GM18867 (cell line): ENCODE measurements at regions not wholly inside any gene's neighbourhood (a gene's known extent, or its start where the extent isn't known, plus 50 kb on each side); places are given as distances from the start of the nearest gene placed in this dataset.

Experiments
- ATAC-seq: cut with Tn5 transposase; IDR thresholded peaks from one replicate; pipeline ENCODE4 v1.9.1; 2021; ENCODE audit warnings: mild to moderate bottlenecking, moderate library complexity; ENCODE audit not compliant: unreplicated experiment

DNA sequence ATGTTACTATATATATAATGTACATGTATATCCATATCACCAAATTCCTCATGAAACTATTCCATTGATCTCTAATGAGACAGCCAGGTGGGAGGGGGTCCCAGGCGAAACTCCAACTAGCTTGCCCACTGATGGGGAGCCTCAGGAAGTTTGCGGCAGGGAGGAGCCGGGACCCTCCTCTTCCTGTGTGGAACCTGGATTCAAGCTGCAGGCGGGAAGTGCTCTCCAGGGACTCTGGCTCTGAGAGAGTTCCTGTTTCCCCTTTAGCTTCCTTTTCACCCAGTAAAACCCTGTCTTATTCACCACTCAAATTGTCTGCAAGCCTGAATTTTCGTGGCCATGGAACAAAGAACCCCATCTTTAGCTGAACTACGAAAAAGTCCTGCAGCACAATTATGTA lies 152.2 kb downstream of the OPN5 start:
- ATAC-seq = no peak

DNA sequence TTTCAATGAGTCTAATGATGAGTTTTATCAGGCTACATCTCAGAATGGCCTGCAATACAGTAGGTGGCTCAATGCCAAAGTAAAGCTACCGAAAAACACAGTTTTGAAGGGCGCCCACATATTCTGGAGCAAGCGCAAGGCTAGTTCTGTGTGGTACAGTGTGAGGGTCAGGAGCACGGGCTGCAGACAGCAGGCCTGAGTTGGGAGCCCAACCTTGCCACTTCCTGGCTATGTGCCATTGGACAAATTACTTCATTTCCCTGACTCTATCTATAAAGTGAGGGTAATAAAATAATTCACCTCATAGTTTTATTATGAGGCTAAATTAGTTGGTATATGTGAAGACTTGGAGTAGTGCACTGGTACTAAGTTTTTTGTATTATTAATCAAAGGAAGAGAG lies 150.7 kb downstream of the OPN5 start:
- no peak for ATAC-seq

DNA sequence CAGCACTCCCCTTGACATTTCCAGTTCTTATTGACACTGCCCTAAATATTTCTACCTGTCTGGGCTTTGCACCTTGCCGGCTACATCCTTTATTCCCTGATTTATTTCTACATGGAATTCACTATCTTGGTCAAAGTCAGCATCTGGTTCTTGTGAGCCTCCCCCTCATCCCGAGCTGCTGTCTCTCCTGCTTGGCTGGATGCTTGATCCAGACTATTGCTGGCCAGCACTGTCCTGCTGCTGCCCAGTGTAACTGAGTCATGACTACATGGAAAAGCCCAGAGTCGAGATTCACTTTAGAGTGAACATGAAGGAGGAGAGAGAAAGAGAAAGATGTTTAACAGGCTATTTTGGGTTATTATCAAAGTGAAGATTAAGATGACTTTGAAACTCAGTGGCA lies 142.2 kb downstream of the OPN5 start:
- no peak for ATAC-seq

DNA sequence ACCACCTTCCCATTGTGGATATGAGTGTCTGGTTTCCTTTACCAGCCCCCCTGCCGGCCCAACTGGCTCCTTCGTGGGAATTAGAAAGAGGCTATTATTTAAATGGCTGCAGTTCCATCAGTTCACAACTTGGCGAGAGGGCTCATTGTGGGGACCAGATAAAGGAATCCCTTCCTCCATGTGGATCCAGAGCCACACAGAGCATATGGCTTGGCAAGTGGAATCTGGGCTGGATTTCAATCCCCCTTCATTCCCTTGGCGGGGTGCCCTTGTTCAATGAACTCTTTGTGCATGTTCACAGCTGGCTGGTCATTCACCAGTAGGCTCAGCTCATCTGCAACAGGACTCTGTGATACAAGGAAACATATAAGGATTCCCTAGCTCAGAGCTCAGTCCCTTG lies 140.6 kb downstream of the OPN5 start:
- no peak for ATAC-seq

DNA sequence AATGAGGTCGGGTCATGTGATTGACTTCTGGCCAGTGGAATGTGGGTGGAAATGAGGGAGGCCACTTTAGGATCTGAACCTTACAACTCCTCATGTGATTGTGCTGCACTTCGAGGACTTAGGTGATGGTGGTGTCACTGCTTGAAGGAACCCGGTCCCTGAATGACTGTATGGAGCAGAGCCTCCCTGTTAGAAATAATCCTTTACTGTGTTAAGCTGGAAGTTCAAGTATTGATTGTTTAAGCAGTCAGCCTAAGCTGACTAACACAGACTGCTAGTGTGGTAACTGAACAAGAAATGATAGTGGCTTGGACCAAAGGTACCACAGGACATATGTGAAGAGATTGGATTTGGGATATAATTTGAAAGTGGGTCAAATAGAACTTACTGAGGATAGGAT lies 138.0 kb downstream of the OPN5 start:
- no peak for ATAC-seq

DNA sequence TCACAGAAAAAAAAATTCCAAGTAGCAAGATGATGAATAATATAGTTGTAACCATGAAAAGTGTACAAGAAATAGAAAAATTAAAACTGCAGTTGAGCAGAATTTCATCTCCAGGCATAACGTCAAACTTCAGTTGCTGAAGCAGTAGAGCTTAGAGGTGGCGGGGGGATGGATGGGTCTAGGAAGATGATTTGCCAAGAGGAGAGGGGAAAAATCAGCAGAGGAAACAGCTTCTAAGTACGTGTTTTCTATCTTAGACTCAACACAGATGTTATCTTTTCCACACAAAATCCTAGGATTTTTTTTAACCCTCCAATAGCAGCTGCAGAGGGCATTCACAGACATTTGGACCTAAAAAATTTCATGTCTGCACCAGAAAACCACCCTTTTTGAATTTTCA lies 136.0 kb downstream of the OPN5 start:
- ATAC-seq = no peak

DNA sequence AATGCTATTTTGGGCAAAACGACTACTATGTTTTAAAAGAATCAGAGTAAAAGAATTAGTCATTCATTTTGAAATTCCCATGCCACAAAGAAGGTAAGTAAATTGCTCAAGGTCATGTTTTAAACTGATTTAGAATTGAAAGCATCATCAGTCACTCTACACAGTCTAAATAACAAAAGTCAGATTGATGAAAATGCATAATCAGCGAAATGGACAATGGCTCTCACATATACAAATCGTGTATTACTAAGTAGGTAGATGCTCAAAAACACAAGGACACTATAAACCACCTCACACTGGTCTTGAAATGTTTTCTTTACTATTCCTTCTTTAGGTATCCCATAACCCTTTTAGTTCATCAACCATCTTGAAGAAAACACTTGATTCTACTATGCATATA lies 135.4 kb downstream of the OPN5 start:
- ATAC-seq = no peak

DNA sequence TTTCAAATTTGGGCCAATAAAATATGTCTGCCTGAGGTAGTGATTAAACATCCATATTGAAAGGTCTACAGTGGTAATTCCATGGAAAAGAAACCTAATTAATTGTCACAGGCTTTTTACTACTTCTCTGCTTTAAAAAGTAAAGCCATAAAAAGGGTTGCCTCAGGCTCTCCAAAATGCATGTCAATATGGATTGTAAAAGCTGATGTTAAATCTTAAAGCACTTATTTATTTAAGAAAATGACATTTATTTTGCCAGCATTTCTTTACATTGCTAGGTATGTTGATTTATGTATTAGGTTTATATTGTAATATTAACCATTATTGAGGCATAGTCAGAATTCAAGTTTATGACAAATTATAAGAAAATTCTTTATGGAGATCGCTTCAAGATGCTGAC lies 133.2 kb downstream of the OPN5 start:
- no peak for ATAC-seq

DNA sequence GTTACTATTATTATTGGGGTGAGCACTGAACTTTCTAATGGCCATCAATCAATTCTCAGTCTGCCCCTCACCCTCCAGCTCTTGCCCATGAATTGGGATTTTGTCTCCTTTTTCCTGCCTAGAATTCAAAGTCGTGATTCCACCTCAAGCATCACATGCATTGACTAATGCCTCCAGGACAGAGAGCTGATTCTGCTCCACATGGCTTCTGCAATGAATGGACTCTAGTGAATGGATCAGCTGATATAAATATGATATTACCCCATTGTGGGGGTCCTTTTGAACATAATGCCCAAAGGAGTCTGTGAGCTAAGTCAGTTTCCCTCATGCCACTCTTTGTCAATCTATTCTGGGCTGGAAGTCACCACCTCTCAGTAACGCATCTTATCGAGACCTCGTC lies 126.4 kb downstream of the OPN5 start:
- ATAC-seq = no peak

DNA sequence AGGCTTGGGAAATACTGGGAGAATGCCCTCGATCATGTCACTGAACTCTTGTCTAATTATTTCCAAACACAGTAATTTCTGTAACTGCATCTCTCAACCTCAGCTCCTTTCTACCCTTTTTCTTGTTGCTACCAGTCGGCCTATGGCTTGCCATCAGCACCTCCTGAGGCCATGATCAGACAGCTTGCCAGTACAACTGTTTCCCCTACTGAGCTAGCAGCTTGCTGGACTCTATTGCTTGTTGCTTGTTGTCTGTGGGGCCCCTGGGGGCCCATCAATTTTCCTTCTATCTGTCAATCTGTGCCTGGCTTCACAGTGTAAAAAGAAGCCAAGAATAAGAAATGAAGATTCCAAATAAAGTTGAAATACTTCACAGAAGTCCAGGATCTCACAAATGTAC lies 123.9 kb downstream of the OPN5 start:
- no peak for ATAC-seq

DNA sequence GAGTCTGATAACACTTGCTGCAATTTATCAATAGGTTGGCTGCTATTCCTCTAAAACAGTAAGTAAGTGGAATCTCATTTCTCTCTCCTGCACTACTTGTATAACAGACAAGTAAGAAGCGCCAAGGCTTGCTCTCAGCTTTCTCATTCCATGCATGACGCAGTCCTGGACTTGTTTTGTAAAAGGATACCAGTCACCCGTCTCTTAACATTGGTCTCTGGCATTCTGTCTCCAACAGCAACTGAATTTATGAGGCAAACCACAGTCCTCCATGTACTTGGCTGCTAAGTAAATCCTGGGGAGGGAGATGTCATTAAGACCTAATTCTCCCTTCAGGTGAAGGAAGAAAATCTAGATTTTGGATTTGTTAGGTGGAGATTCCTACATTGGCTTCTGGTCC lies 115.4 kb downstream of the OPN5 start:
- no peak for ATAC-seq

DNA sequence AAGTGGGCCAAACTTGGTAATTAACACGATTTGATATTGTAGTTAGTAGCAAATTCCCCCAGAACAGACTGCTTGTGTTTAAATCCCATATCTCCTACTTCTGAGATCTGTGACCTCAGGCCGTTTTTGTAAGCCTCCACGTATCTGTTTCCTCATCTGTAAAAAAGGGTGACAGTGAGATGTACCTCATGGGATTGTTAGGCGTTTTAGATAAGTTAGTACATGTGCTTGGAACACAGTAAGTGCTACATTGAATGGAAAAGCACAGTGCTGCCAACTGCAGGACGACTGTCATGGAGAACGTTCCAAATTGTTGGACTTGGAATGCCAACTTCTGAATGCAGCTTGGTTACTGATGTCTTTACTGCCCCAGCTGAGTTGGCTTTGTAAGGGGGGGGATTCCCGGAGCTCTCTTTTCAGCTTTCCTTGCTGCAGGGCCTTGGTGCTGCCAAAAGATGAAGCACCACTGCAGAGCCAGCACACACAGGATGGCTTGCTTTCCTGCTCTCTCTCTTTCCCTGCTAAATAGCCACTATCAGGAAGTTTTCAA lies 108.6 kb downstream of the OPN5 start:
- ATAC-seq = no peak

DNA sequence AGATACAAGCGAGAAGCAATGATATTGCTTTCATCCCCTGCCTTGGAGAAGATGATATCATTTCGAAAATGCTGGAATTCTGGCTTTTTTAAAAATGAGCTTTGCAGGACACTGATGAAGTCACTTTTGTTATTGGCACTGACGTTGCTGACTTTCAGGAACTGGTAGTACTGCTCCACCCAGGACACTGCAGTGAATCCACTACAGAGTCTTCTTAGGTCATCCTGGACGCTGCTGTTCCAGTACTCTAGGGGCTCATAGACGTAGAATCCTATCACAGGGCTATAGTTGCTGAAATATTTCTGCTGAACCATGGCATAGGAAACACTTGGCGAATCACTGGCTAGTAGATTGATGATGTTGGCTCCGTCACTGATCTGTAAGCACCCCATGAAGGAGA lies 97.2 kb downstream of the OPN5 start:
- no peak for ATAC-seq
